Colonic mucosa (tissue), 4 donors: ENCODE measurements at regions not wholly inside any gene's neighbourhood (a gene's known extent, or its start where the extent isn't known, plus 50 kb on each side); places are given as distances from the start of the nearest gene placed in this dataset.

Experiments
- DNase-seq: peaks from one replicate; pipeline ENCODE4 v3.0.0-alpha.2; 2020
- H3K27ac ChIP-seq: fragments of 200-600 bp; one replicate; pipeline ENCODE4 v1.8.0; 2021
- H3K27me3 ChIP-seq: fragments of 200-600 bp; one replicate; pipeline ENCODE4 v1.8.0; 2021
- H3K36me3 ChIP-seq: fragments of 200-600 bp; one replicate; pipeline ENCODE4 v1.8.0; 2021
- H3K4me1 ChIP-seq: fragments of 200-600 bp; one replicate; pipeline ENCODE4 v1.8.0; 2021; ENCODE audit warnings: mild to moderate bottlenecking
- H3K4me3 ChIP-seq: fragments of 200-600 bp; one replicate; pipeline ENCODE4 v1.8.0; 2021
- H3K9ac ChIP-seq, 2 donors: one replicate each; pipeline ENCODE4 v1.7.0; 2013; ENCODE audit warnings: control low read depth in 2 of 2, low read depth in 2 of 2, low read length in 2 of 2
- H3K9me3 ChIP-seq: fragments of 200-600 bp; one replicate; pipeline ENCODE4 v1.8.0; 2021
- CTCF ChIP-seq: fragments of 200-600 bp; IDR thresholded peaks from one replicate; pipeline ENCODE4 v1.8.0; 2022; ENCODE audit warnings: antibody characterized with exemption, mild to moderate bottlenecking
- intact Hi-C: fragments of 100-400 bp; cut with DNase I; formaldehyde crosslinking; loops from one replicate; pipeline ENCODE4 v1.14.1; 2022
- donor health status: healthy.
- donor health status: DM: no; HTN: no; CAD: no.
- donor health status: DM: no; HTN: no; CAD: no.

DNA sequence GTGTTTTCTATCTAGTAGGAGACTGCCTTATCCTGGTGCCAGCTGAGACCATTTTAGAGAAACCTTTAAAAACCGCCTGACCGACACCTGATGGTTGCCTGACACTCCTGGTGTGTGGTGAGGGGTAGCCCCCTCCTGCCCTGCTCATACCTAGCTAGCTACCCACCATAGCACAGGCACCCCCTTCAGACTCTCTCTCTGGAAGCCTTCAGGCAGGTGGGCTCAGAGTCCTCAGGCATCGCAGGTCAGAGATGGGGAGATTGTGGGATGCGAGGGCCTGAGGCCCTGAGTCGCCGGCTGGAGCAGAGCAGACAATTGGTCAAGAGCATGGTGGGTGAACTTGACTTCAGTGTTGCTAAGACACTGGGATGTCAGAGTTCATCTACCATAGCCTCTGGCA is 424.6 kb downstream of the BRD1 start:
- H3K9ac ChIP-seq, result no peak overlapping the region
- no peak overlapping the region for H3K4me3 ChIP-seq
- no peak for TF ChIP-seq CTCF
- DNase-seq, result no peak
- no peak overlapping the region for H3K27ac ChIP-seq
- H3K9me3 ChIP-seq, result no peaks in the 10 kb centered on the region
- no peaks in the 10 kb centered on the region for H3K4me1 ChIP-seq
- intact Hi-C loops, result no loop called here
- no peaks in the 10 kb centered on the region for H3K36me3 ChIP-seq
- H3K27me3 ChIP-seq, result no peaks in the 10 kb centered on the region

DNA sequence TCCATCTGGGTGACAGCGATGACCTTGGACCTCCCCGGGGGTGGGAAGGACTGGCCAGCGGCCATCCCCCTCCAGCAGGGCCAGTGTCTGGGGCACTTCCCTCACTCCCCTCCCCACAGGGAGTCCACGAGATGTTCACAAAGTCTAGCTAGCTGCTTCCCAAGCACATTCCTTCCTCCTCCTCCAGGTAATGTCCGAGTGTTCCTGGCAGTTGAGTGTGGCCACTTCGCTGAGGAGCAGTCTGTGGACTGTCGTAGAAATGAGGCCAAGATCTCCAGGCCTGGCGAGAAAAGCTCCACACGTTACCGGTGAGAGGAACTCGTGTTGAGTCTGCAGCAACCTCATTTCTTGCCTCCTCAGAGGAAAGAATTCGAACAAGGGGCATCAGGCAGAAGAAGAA is 425.5 kb downstream of the BRD1 start:
- no peaks in the 10 kb centered on the region for H3K27me3 ChIP-seq

DNA sequence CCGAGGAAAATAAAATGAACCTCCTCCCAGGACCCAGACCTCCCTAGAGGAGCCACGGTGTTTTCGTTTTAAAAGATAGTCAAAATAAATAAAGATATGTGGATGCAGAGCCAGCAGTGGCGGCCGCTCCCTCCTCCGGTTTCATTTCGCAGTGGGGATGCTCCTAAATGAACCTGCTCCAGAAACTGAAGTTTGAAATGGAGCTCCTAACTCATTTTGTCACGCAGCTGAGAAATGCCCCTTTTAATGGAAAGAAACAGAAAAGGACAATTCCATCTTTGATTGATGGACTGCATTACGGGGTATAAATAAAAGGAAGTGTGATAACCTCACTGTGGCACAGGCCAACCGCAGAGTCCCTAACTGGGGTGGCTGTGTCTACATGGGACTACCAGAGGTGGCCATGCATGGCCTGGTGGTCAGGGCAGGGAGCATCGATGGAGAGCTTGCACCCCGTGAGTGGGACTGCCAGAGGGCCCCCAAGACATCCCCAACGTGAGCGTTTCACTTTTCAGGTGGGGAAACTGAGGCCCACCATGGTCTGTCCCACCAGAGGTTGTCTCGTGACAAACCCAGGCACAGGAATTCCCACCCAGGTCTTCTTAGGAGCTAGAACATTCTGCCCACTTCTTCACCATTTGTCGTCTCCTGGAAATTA is 426.6 kb downstream of the BRD1 start:
- H3K27me3 ChIP-seq, result no peaks in the 10 kb centered on the region
- no peaks in the 10 kb centered on the region for H3K9me3 ChIP-seq
- intact Hi-C loops, result no loop called here
- H3K4me3 ChIP-seq, result no peak overlapping the region
- no peak overlapping the region for H3K9ac ChIP-seq
- no peak overlapping the region for H3K27ac ChIP-seq
- no peaks in the 10 kb centered on the region for H3K36me3 ChIP-seq
- peak; percentile 7 for DNase-seq
- H3K4me1 ChIP-seq, result no peaks in the 10 kb centered on the region
- TF ChIP-seq CTCF, result no peak

More for the DNA sequence above, 425.5 kb downstream of the BRD1 start:
- no peak overlapping the region for H3K4me3 ChIP-seq
- H3K27ac ChIP-seq, result no peak overlapping the region
- no peak for TF ChIP-seq CTCF
- H3K9me3 ChIP-seq, result no peaks in the 10 kb centered on the region
- no peaks in the 10 kb centered on the region for H3K36me3 ChIP-seq
- H3K4me1 ChIP-seq, result no peaks in the 10 kb centered on the region
- intact Hi-C loops, result no loop called here
- DNase-seq, result peak; percentile 4
- H3K9ac ChIP-seq, result no peak overlapping the region

DNA sequence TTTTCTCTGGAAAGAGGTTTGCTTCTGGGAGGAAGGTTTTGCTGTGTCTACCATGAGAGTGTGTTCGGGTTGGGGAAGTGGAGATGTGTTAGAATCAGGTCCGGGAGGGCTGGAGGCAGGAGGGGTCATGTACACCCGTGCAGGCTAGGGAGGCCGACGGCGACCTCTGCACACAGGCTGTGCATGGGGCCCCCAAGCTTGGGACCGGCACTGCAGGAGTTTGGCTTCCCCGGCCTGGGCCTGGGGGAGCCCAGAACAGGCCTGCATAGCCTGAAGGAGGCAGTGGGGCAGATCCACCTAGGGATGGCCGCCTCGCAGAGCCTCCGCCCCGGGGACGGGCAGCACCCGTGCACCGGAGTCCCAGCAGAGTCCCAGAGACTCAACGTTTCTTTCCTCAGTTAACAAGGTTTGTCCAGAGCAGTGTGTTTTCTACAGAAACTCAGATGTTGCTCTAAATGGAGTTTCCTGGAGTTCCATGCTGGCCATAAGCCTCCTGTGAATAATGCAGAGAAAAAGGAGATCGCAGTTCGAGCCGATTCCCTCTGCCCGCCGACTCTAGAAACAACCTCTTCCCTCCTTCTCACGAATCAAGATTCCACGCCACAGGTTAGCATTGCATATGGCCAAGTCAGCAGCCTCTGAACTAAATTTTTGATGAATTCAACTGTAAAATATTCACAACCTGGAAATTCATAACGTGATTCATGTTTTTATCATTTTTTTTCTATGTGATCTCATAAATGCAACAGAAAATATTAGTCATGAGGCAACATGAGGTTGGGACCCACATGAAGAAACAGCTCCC is 427.3 kb downstream of the BRD1 start:
- Histone ChIP-seq H3K9me3 (no peaks in the 10 kb centered on the region), H3K4me3 (no peak overlapping the region), H3K9ac (no peak overlapping the region), H3K27me3 (no peaks in the 10 kb centered on the region), H3K27ac (no peak overlapping the region), H3K36me3 (no peaks in the 10 kb centered on the region), H3K4me1 (no peaks in the 10 kb centered on the region)
- no peak for DNase-seq
- intact Hi-C loops, result no loop called here
- TF ChIP-seq CTCF, result no peak

DNA sequence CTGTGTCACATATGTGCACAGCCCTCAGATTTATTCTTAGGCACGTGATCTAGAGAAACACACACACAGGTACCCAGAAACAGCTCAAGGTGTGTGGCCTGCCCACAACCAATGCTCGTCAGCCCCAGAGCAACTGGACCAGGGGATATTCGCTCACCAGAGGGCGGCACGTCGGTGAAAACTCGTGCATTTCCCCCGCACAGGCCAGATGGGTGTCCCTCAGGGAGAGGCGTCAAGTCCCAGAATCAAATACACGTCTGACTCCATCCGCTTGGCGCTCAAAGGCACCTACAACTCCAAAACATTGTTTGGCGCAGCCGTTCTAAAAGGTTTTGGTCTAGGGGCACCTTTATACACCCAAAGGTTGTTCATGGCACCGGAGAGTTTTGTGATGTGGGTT is 429.0 kb downstream of the BRD1 start:
- Histone ChIP-seq H3K4me3 (no peak overlapping the region), H3K27me3 (no peaks in the 10 kb centered on the region), H3K27ac (no peak overlapping the region), H3K36me3 (no peaks in the 10 kb centered on the region), H3K9me3 (no peaks in the 10 kb centered on the region), H3K4me1 (no peaks in the 10 kb centered on the region), H3K9ac (no peak overlapping the region)
- intact Hi-C loops, result no loop called here
- no peak for DNase-seq
- TF ChIP-seq CTCF, result no peak
